T-helper 2 cell (primary cell): ENCODE measurements at regions not wholly inside any gene's neighbourhood (a gene's known extent, or its start where the extent isn't known, plus 50 kb on each side); places are given as distances from the start of the nearest gene placed in this dataset.

Experiments used
- DNase-seq, 5 experiments: peaks; one replicate each; pipeline versions ENCODE4 v3.0.0 to v3.0.0-alpha.2; 2012 to 2022

GRCh38 chr6:56863366-56863765, 91.5 kb upstream of the BEND6 start:
- no peak for DNase-seq

- DNase-seq = no peak
Observed at GRCh38 chr6:56862415-56863175, 92.3 kb upstream of the BEND6 start.

- DNase-seq = no peak
Observed at GRCh38 chr6:56860475-56860874, 94.4 kb upstream of the BEND6 start.

- no peak for DNase-seq
Observed at GRCh38 chr6:56856036-56856580, 98.8 kb upstream of the BEND6 start.

- no peak for DNase-seq
Observed at GRCh38 chr6:56854086-56854485, 100.8 kb upstream of the BEND6 start.

- no peak for DNase-seq
Observed at GRCh38 chr6:56853541-56853940, 101.4 kb upstream of the BEND6 start.

GRCh38 chr6:56852260-56853010, 102.5 kb upstream of the BEND6 start:
- DNase-seq = no peak

- peak in 1 of 5 experiments; percentile 90 for DNase-seq
Observed at GRCh38 chr6:56851541-56852259, 103.2 kb upstream of the BEND6 start.

GRCh38 chr6:56851074-56851473, 103.8 kb upstream of the BEND6 start:
- DNase-seq = no peak

GRCh38 chr6:56850626-56851025, 104.3 kb upstream of the BEND6 start:
- DNase-seq = no peak

- no peak for DNase-seq
Observed at GRCh38 chr6:56849896-56850295, 105.0 kb upstream of the BEND6 start.

- peak in 1 of 5 experiments; percentile 11 for DNase-seq
Observed at GRCh38 chr6:56848105-56848504, 106.8 kb upstream of the BEND6 start.

- DNase-seq = no peak
Observed at GRCh38 chr6:56845032-56845431, 109.9 kb upstream of the BEND6 start.

GRCh38 chr6:56843476-56844349, 111.2 kb upstream of the BEND6 start:
- DNase-seq = peak in 4 of 5 experiments; percentile 18 to 91 (median 40)

GRCh38 chr6:56842686-56843475, 112.0 kb upstream of the BEND6 start:
- DNase-seq = peak in 1 of 5 experiments; percentile 9

GRCh38 chr6:56841751-56842150, 113.2 kb upstream of the BEND6 start:
- no peak for DNase-seq

- DNase-seq = no peak
Observed at GRCh38 chr6:56841381-56841749, 113.5 kb upstream of the BEND6 start.

GRCh38 chr6:56840467-56841380, 114.2 kb upstream of the BEND6 start:
- DNase-seq = no peak

GRCh38 chr6:56839533-56840183, 115.2 kb upstream of the BEND6 start:
- DNase-seq = no peak

- DNase-seq = no peak
Observed at GRCh38 chr6:56838965-56839364, 115.9 kb upstream of the BEND6 start.
